Astrocyte (in vitro differentiated cells and primary cell): ENCODE measurements at regions not wholly inside any gene's neighbourhood (a gene's known extent, or its start where the extent isn't known, plus 50 kb on each side); places are given as distances from the start of the nearest gene placed in this dataset.

Experiments
- CTCF ChIP-seq: IDR thresholded peaks from 2 replicates; pipeline ENCODE4 v1.5.1; 2011; ENCODE audit warnings: low read depth, mild to moderate bottlenecking, inconsistent platforms, low read length, moderate library complexity; ENCODE audit not compliant: insufficient read depth
- EZH2 ChIP-seq: IDR thresholded peaks from 2 replicates; pipeline ENCODE4 v1.6.1; 2012; ENCODE audit warnings: mild to moderate bottlenecking, low read length, inconsistent platforms; ENCODE audit not compliant: insufficient read depth

DNA sequence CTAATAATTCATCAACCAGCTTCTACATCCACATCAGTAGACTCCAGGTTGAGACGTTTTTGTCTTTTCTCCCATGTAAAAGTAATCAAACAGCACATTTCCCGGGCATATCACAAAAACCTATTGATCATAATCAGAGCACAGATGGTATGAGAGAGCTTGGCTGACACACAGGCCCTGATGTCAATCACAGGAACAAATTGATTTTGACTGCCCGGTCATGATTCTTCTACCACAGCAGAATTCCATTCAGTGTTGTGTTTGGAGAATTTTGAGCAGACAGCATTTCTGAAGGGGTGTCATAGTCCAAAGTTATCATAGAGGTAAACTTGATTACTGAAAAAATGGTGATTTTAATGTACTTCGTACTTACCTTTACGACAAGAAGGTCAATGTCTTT lies 351.1 kb downstream of the ZSWIM6 start:
- TF ChIP-seq CTCF (no peak), EZH2 (no peak)
